Astrocyte of the cerebellum (primary cell): ENCODE measurements at regions not wholly inside any gene's neighbourhood (a gene's known extent, or its start where the extent isn't known, plus 50 kb on each side); places are given as distances from the start of the nearest gene placed in this dataset.

ENCODE experiments used
- DNase-seq: peaks from one replicate; pipeline ENCODE4 v3.0.0-alpha.2; 2011; ENCODE audit warnings: low read depth
- H3K4me3 ChIP-seq: 2 replicates; pipeline ENCODE4 v1.5.1; 2011; ENCODE audit warnings: mild to moderate bottlenecking, low read depth, low read length, moderate library complexity
- in situ Hi-C: cut with HindIII; loops from 2 replicates; pipeline ENCODE4 v1.10.0; 2017; ENCODE audit warnings: low sequenced_read_pairs
- TF ChIP-seq, protein P1 (sequence below): IDR thresholded peaks from 2 replicates; pipeline ENCODE4 v1.5.1; 2012; ENCODE audit warnings: low read length, low read depth, moderate library complexity, mild to moderate bottlenecking; ENCODE audit errors: missing control alignments

DNA sequence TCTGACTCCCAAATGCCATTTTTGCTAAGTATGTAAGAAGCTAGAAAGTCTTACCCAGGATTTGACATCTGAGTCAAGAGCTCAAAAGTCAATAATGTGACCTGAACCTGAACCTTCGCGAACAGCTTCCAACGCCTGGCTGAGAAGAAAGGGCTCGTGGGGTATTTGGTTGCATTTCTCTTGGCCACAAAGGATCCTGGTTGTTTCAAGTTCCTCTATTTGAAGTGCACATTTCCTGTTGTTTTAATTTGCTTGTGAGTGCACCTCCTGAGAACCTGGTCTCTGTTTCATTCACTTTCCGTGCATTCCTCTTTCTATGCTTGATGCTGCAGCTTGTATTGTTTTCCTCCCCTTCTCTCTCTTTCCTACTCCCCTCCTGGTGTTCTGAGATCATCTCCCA, 212.5 kb downstream of the FOXA2 start:
- DNase-seq, result no peak
- TF ChIP-seq, protein P1, sequence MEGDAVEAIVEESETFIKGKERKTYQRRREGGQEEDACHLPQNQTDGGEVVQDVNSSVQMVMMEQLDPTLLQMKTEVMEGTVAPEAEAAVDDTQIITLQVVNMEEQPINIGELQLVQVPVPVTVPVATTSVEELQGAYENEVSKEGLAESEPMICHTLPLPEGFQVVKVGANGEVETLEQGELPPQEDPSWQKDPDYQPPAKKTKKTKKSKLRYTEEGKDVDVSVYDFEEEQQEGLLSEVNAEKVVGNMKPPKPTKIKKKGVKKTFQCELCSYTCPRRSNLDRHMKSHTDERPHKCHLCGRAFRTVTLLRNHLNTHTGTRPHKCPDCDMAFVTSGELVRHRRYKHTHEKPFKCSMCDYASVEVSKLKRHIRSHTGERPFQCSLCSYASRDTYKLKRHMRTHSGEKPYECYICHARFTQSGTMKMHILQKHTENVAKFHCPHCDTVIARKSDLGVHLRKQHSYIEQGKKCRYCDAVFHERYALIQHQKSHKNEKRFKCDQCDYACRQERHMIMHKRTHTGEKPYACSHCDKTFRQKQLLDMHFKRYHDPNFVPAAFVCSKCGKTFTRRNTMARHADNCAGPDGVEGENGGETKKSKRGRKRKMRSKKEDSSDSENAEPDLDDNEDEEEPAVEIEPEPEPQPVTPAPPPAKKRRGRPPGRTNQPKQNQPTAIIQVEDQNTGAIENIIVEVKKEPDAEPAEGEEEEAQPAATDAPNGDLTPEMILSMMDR, result no peak
- no peak overlapping the region for H3K4me3 ChIP-seq
- in situ Hi-C loops, result no loop called here

DNA sequence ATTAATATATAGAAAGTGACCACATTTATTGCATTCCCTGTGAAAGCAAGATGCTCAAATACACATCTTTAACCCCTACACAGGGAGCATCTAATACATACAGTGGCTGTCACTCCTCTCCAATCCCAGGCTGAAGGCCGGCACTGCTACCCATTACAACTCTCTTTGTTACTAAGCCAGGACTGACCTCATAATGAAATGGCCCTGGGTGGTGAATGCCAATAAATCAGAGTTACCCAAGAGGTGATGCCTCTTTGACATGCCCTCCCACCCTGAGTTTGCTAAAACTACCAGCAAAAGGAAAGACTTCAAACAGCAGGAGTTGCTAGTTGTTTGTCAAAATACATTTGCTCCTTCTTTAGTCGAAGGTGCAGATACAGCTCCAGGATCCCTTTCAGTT, 214.2 kb downstream of the FOXA2 start:
- no peak overlapping the region for H3K4me3 ChIP-seq
- TF ChIP-seq, protein P1, result no peak
- DNase-seq, result no peak
- in situ Hi-C loops, result no loop called here

DNA sequence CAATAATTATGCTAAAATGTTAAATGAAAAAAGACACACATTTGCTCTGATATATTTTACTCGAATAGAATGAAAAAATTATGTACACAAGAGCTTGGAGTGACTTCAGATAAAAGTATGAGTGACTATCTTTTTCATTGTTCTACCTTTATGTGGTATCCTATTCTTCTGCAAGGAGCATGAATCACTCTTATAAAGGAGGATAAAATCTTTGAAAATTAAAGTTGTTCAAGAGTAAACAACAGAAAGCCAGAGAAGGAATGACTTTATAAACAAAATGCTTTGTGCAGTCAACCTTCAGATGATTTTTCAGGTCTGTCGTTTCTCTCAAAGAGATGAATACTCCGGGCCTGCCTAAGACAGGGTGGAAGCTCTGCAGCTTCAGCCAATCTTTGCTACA, 215.3 kb downstream of the FOXA2 start:
- TF ChIP-seq, protein P1, result no peak
- in situ Hi-C loops, result no loop called here
- no peak for DNase-seq
- H3K4me3 ChIP-seq, result no peak overlapping the region

DNA sequence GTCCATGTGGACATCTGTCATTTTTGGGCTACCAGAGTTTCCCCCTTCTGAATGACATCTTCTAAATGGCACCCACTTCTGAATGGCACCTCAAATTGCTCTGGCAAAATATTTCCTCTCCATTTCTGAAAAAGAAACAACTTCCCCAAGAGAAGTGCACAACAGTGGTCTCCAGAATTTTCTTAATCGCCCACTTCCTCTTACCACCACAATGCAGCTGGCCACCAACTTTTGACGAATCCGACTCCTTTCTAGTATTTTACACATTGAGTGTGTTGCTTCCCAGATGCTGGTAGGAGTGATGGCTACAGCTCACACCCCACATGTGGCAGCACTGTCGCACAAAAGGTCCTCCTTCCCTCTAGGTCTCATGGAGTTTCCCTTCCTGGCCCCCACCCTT, 216.1 kb downstream of the FOXA2 start:
- TF ChIP-seq, protein P1, result no peak
- H3K4me3 ChIP-seq, result no peak overlapping the region
- no peak for DNase-seq
- in situ Hi-C loops, result no loop called here

DNA sequence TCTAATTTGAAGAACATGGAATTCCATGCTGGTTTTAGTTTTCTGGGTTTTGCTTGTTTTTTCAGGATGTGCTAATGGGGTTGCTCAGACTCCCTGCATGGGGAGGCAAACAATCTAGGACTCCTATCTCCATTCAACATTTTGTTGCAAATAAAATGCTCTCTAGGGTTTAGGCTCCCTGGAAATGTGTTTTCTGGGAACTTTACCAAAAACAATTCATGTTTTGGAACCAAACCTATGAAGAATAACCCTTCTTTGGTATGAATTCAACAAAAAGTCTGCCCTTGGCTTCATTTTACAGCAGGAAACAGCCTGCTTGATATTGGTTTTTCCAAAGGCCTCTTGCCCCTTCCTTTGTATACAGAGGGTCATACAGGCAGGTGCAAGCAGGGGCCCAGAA, 217.7 kb downstream of the FOXA2 start:
- TF ChIP-seq, protein P1, result no peak
- H3K4me3 ChIP-seq, result no peak overlapping the region
- DNase-seq, result no peak
- in situ Hi-C loops, result no loop called here

DNA sequence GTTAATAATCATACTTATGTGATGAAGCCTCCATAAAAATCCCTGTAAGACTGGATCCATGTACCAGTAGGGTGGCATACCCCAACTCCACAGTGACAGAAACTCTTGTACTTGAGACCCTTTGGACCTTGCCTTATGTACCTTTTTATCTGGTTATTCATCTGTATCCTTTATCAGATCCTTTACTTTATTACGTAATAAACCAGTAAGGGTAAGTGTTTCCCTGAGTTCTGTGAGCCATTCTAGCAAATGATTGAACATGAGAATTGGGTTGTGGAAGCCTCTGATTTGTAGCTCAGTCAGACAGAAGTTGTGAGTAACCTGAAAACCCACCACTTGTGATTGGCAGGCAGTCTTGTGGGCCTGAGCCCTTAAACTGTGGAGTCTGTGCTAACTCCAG, 229.7 kb downstream of the FOXA2 start:
- TF ChIP-seq, protein P1, result no peak
- in situ Hi-C loops, result no loop called here
- DNase-seq, result no peak
- H3K4me3 ChIP-seq, result no peak overlapping the region

DNA sequence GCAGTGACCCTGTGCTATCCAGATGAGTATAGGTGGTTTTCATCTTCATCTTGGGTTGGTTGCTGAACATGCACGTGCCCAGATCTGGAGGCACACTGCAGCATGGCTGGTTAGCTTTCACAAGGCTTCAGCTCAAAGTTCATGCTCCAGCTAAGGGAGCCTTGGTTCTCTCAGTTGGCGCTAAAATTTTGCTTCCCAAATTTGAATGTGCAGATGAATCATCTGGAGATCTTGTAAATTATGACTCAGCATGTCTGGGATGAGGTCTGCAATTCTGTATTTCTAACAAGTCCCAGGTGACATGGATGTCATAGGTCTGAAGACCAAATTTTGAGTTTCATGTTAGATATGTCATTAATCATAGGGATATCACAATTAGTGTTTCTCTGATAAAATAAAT, 230.8 kb downstream of the FOXA2 start:
- DNase-seq, result no peak
- no peak overlapping the region for H3K4me3 ChIP-seq
- TF ChIP-seq, protein P1, result no peak
- in situ Hi-C loops, result no loop called here
